ENCODE measurements at regions not wholly inside any gene's neighbourhood (a gene's known extent, or its start where the extent isn't known, plus 50 kb on each side); places are given as distances from the start of the nearest gene placed in this dataset.

DNA sequence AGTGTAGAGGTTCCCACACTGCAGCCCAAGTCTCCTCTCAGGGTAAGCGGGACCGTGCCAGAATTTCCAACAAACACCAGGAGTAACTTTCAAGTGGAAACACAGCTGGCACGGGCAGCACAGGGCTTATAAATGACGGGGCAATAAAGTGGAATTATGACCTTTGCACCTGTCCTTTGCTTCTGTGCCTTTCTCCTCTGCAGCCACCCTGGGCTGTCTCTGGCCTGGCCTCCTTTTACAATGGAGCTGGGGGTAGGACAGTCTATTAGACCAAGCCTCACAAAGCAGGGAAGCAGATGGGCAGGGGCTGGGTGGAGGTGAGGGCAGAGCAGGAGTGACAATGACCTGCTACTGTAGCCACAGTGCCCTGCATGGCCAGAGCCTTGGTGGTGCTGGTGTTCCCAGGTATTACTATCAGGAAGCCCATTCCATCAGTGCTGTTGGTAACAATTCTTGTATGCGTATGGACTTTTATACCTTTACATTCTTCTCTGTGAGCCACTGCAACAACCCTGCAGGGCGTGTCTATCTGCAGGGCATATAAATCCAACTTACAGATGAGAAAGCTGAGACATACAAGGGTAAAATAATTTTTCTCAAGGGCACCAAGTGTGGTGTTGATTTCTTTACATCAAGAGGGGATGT is 387.8 kb downstream of the CTTN start:
- TF ChIP-seq, protein P1, sequence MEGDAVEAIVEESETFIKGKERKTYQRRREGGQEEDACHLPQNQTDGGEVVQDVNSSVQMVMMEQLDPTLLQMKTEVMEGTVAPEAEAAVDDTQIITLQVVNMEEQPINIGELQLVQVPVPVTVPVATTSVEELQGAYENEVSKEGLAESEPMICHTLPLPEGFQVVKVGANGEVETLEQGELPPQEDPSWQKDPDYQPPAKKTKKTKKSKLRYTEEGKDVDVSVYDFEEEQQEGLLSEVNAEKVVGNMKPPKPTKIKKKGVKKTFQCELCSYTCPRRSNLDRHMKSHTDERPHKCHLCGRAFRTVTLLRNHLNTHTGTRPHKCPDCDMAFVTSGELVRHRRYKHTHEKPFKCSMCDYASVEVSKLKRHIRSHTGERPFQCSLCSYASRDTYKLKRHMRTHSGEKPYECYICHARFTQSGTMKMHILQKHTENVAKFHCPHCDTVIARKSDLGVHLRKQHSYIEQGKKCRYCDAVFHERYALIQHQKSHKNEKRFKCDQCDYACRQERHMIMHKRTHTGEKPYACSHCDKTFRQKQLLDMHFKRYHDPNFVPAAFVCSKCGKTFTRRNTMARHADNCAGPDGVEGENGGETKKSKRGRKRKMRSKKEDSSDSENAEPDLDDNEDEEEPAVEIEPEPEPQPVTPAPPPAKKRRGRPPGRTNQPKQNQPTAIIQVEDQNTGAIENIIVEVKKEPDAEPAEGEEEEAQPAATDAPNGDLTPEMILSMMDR (IDR thresholded peaks at IDR 0.05; ENCODE audit: insufficient read depth, low read length, poor library complexity, severe bottlenecking) = no peak
- no peak for TF ChIP-seq EZH2phosphoT487 (conservative IDR thresholded peaks at IDR 0.05; ENCODE audit: low read length)
